ENCODE measurements at regions not wholly inside any gene's neighbourhood (a gene's known extent, or its start where the extent isn't known, plus 50 kb on each side); places are given as distances from the start of the nearest gene placed in this dataset.

DNA sequence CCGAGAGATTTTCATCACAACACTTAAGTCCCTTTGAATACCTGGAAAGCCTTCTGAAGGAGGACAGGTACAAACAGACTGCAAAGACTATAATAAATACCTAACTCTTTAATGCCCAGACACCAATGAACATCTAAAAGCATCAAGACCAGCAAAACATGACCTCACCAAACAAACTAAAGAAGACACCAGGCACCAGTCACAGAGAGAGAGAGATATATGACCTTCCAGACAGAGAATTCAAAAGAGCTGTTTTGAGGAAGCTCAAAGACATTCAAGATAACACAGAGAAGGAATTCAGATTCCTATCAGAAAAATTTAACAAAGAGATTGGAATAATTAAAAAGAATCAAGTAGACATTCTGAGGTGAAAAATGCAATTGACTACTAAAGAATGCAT lies 50.6 kb upstream of the ACADM start:
- no peaks in the 10 kb centered on the region for H3K4me1 ChIP-seq
- no peak overlapping the region for H3K27ac ChIP-seq
- intact Hi-C loops (cut with DNase I) = no loop called here
- H3K36me3 ChIP-seq (replicated peaks in 1 of 2; ENCODE audit: insufficient read depth in 1 of 2, low read depth in 2 of 2) = no peaks in the 10 kb centered on the region
- no peak for DNase-seq
- H3K4me3 ChIP-seq = no peak overlapping the region
- WGBS, 2 donors = 58 to 79% methylated on average over 1 of the region's 1 CpG
- ATAC-seq = no peak
- no peaks in the 10 kb centered on the region for H3K9me3 ChIP-seq
- no peak for TF ChIP-seq POLR2A (IDR thresholded peaks at IDR 0.05)
- TF ChIP-seq, protein P1, sequence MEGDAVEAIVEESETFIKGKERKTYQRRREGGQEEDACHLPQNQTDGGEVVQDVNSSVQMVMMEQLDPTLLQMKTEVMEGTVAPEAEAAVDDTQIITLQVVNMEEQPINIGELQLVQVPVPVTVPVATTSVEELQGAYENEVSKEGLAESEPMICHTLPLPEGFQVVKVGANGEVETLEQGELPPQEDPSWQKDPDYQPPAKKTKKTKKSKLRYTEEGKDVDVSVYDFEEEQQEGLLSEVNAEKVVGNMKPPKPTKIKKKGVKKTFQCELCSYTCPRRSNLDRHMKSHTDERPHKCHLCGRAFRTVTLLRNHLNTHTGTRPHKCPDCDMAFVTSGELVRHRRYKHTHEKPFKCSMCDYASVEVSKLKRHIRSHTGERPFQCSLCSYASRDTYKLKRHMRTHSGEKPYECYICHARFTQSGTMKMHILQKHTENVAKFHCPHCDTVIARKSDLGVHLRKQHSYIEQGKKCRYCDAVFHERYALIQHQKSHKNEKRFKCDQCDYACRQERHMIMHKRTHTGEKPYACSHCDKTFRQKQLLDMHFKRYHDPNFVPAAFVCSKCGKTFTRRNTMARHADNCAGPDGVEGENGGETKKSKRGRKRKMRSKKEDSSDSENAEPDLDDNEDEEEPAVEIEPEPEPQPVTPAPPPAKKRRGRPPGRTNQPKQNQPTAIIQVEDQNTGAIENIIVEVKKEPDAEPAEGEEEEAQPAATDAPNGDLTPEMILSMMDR (IDR thresholded peaks at IDR 0.05) = no peak
- H3K27me3 ChIP-seq = no peaks in the 10 kb centered on the region

Measured in body of pancreas (tissue), 4 donors.